NCI-H1694 treated with DMSO at 0.1 percent for 48 hours (cell line): ENCODE measurements at regions not wholly inside any gene's neighbourhood (a gene's known extent, or its start where the extent isn't known, plus 50 kb on each side); places are given as distances from the start of the nearest gene placed in this dataset.
"Not testable (repeated sequence)": the region's sequence is repeated elsewhere in the genome, so short reads cannot be mapped to it uniquely, and the experiment has no call there.

Experiments
- DNase-seq: peaks from one replicate; lab custom pipeline; 2025; lab: John Stamatoyannopoulos, UW

- no peak for DNase-seq
These were observed 120.0 kb upstream of the EGFR start for GRCh38 chr7:54898659-54899340.

GRCh38 chr7:54901840-54902239 is 117.0 kb upstream of the EGFR start:
- DNase-seq = no peak

GRCh38 chr7:54904130-54904529 is 114.7 kb upstream of the EGFR start:
- no peak for DNase-seq

- DNase-seq = no peak
These were observed 113.8 kb upstream of the EGFR start for GRCh38 chr7:54904986-54905385.

- DNase-seq = no peak
These were observed 111.9 kb upstream of the EGFR start for GRCh38 chr7:54906963-54907362.

GRCh38 chr7:54907981-54908380 is 110.8 kb upstream of the EGFR start:
- no peak for DNase-seq

- no peak for DNase-seq
These were observed 109.9 kb upstream of the EGFR start for GRCh38 chr7:54908760-54909438.

GRCh38 chr7:54915870-54916598 is 102.8 kb upstream of the EGFR start:
- DNase-seq = no peak

- DNase-seq = no peak
These were observed 101.0 kb upstream of the EGFR start for GRCh38 chr7:54917613-54918391.

GRCh38 chr7:54921116-54921515 is 97.7 kb upstream of the EGFR start:
- DNase-seq = no peak

GRCh38 chr7:54931532-54931931 is 87.3 kb upstream of the EGFR start:
- DNase-seq = no peak

- peak; percentile 63 for DNase-seq
These were observed 85.8 kb upstream of the EGFR start for GRCh38 chr7:54932818-54933543.

GRCh38 chr7:54933643-54934042 is 85.2 kb upstream of the EGFR start:
- no peak for DNase-seq

GRCh38 chr7:54940748-54941147 is 78.1 kb upstream of the EGFR start:
- no peak for DNase-seq

GRCh38 chr7:54944179-54944578 is 74.6 kb upstream of the EGFR start:
- no peak for DNase-seq

- DNase-seq = no peak
These were observed 72.5 kb upstream of the EGFR start for GRCh38 chr7:54946271-54946670.

- no peak for DNase-seq
These were observed 72.1 kb upstream of the EGFR start for GRCh38 chr7:54946764-54947163.

GRCh38 chr7:54947266-54947665 is 71.6 kb upstream of the EGFR start:
- no peak for DNase-seq

GRCh38 chr7:54949514-54949913 is 69.3 kb upstream of the EGFR start:
- DNase-seq = not testable (repeated sequence)

- DNase-seq = no peak
These were observed 63.5 kb upstream of the EGFR start for GRCh38 chr7:54955296-54955695.

GRCh38 chr7:54955696-54956420 is 63.0 kb upstream of the EGFR start:
- DNase-seq = no peak
